ENCODE measurements at regions not wholly inside any gene's neighbourhood (a gene's known extent, or its start where the extent isn't known, plus 50 kb on each side); places are given as distances from the start of the nearest gene placed in this dataset.

- no peaks in the 10 kb centered on the region for H3K9me3 ChIP-seq (ENCODE audit: insufficient read depth, low read depth, low read length)
- H3K27me3 ChIP-seq (ENCODE audit: insufficient read depth, low read length), result no peaks in the 10 kb centered on the region
Measured at GRCh38 chr18:10266334-10266590, 188.2 kb upstream of the APCDD1 start.

GRCh38 chr18:10269261-10269660 lies 185.2 kb upstream of the APCDD1 start:
- Histone ChIP-seq H3K9ac (ENCODE audit: low read depth, low read length) (no peak overlapping the region), H3K4me3 (ENCODE audit: low read length) (no peak overlapping the region), H3K9me3 (ENCODE audit: insufficient read depth, low read depth, low read length) (no peaks in the 10 kb centered on the region), H3K27ac (ENCODE audit: low read length) (no peak overlapping the region), H3K4me1 (ENCODE audit: insufficient read depth, low read length) (no peaks in the 10 kb centered on the region), H3K36me3 (ENCODE audit: insufficient read depth, low read depth, low read length) (no peaks in the 10 kb centered on the region), H3K27me3 (ENCODE audit: insufficient read depth, low read length) (no peaks in the 10 kb centered on the region)

More at GRCh38 chr18:10266334-10266590, 188.2 kb upstream of the APCDD1 start:
- H3K36me3 ChIP-seq (ENCODE audit: insufficient read depth, low read depth, low read length), result no peaks in the 10 kb centered on the region
- no peak overlapping the region for H3K4me3 ChIP-seq (ENCODE audit: low read length)
- H3K4me1 ChIP-seq (ENCODE audit: insufficient read depth, low read length), result no peaks in the 10 kb centered on the region
- H3K9ac ChIP-seq (ENCODE audit: low read depth, low read length), result no peak overlapping the region
- H3K27ac ChIP-seq (ENCODE audit: low read length), result no peak overlapping the region

- H3K9me3 ChIP-seq (ENCODE audit: insufficient read depth, low read depth, low read length), result no peaks in the 10 kb centered on the region
- no peak overlapping the region for H3K9ac ChIP-seq (ENCODE audit: low read depth, low read length)
- no peaks in the 10 kb centered on the region for H3K4me1 ChIP-seq (ENCODE audit: insufficient read depth, low read length)
- H3K27me3 ChIP-seq (ENCODE audit: insufficient read depth, low read length), result no peaks in the 10 kb centered on the region
- H3K4me3 ChIP-seq (ENCODE audit: low read length), result no peak overlapping the region
- H3K27ac ChIP-seq (ENCODE audit: low read length), result no peak overlapping the region
- no peaks in the 10 kb centered on the region for H3K36me3 ChIP-seq (ENCODE audit: insufficient read depth, low read depth, low read length)
Measured at GRCh38 chr18:10270151-10270571, 184.3 kb upstream of the APCDD1 start.

- Histone ChIP-seq H3K27me3 (ENCODE audit: insufficient read depth, low read length) (no peaks in the 10 kb centered on the region), H3K36me3 (ENCODE audit: insufficient read depth, low read depth, low read length) (no peaks in the 10 kb centered on the region), H3K9ac (ENCODE audit: low read depth, low read length) (no peak overlapping the region), H3K9me3 (ENCODE audit: insufficient read depth, low read depth, low read length) (no peaks in the 10 kb centered on the region), H3K4me1 (ENCODE audit: insufficient read depth, low read length) (no peaks in the 10 kb centered on the region), H3K4me3 (ENCODE audit: low read length) (no peak overlapping the region), H3K27ac (ENCODE audit: low read length) (no peak overlapping the region)
Measured at GRCh38 chr18:10271481-10271880, 183.0 kb upstream of the APCDD1 start.

GRCh38 chr18:10274301-10274700 lies 180.1 kb upstream of the APCDD1 start:
- H3K4me1 ChIP-seq (ENCODE audit: insufficient read depth, low read length), result no peaks in the 10 kb centered on the region
- no peak overlapping the region for H3K9ac ChIP-seq (ENCODE audit: low read depth, low read length)
- H3K4me3 ChIP-seq (ENCODE audit: low read length), result no peak overlapping the region
- no peak overlapping the region for H3K27ac ChIP-seq (ENCODE audit: low read length)
- H3K36me3 ChIP-seq (ENCODE audit: insufficient read depth, low read depth, low read length), result no peaks in the 10 kb centered on the region
- H3K9me3 ChIP-seq (ENCODE audit: insufficient read depth, low read depth, low read length), result no peaks in the 10 kb centered on the region
- H3K27me3 ChIP-seq (ENCODE audit: insufficient read depth, low read length), result no peaks in the 10 kb centered on the region

GRCh38 chr18:10275486-10275885 lies 178.9 kb upstream of the APCDD1 start:
- Histone ChIP-seq H3K9ac (ENCODE audit: low read depth, low read length) (no peak overlapping the region), H3K4me3 (ENCODE audit: low read length) (no peak overlapping the region), H3K9me3 (ENCODE audit: insufficient read depth, low read depth, low read length) (no peaks in the 10 kb centered on the region), H3K4me1 (ENCODE audit: insufficient read depth, low read length) (no peaks in the 10 kb centered on the region), H3K36me3 (ENCODE audit: insufficient read depth, low read depth, low read length) (no peaks in the 10 kb centered on the region), H3K27ac (ENCODE audit: low read length) (no peak overlapping the region), H3K27me3 (ENCODE audit: insufficient read depth, low read length) (no peaks in the 10 kb centered on the region)

- H3K4me3 ChIP-seq (ENCODE audit: low read length), result no peak overlapping the region
- no peaks in the 10 kb centered on the region for H3K9me3 ChIP-seq (ENCODE audit: insufficient read depth, low read depth, low read length)
- H3K27ac ChIP-seq (ENCODE audit: low read length), result no peak overlapping the region
- H3K9ac ChIP-seq (ENCODE audit: low read depth, low read length), result no peak overlapping the region
- no peaks in the 10 kb centered on the region for H3K27me3 ChIP-seq (ENCODE audit: insufficient read depth, low read length)
- no peaks in the 10 kb centered on the region for H3K36me3 ChIP-seq (ENCODE audit: insufficient read depth, low read depth, low read length)
- no peaks in the 10 kb centered on the region for H3K4me1 ChIP-seq (ENCODE audit: insufficient read depth, low read length)
Measured at GRCh38 chr18:10278265-10278664, 176.2 kb upstream of the APCDD1 start.

- H3K9ac ChIP-seq (ENCODE audit: low read depth, low read length), result no peak overlapping the region
- H3K4me3 ChIP-seq (ENCODE audit: low read length), result no peak overlapping the region
- no peaks in the 10 kb centered on the region for H3K27me3 ChIP-seq (ENCODE audit: insufficient read depth, low read length)
- H3K27ac ChIP-seq (ENCODE audit: low read length), result no peak overlapping the region
- H3K9me3 ChIP-seq (ENCODE audit: insufficient read depth, low read depth, low read length), result no peaks in the 10 kb centered on the region
- no peaks in the 10 kb centered on the region for H3K36me3 ChIP-seq (ENCODE audit: insufficient read depth, low read depth, low read length)
- H3K4me1 ChIP-seq (ENCODE audit: insufficient read depth, low read length), result no peaks in the 10 kb centered on the region
Measured at GRCh38 chr18:10279471-10279870, 175.0 kb upstream of the APCDD1 start.

GRCh38 chr18:10279905-10280644 lies 174.4 kb upstream of the APCDD1 start:
- Histone ChIP-seq H3K36me3 (ENCODE audit: insufficient read depth, low read depth, low read length) (no peaks in the 10 kb centered on the region), H3K4me1 (ENCODE audit: insufficient read depth, low read length) (no peaks in the 10 kb centered on the region), H3K27me3 (ENCODE audit: insufficient read depth, low read length) (no peaks in the 10 kb centered on the region), H3K27ac (ENCODE audit: low read length) (no peak overlapping the region), H3K9me3 (ENCODE audit: insufficient read depth, low read depth, low read length) (no peaks in the 10 kb centered on the region), H3K4me3 (ENCODE audit: low read length) (no peak overlapping the region), H3K9ac (ENCODE audit: low read depth, low read length) (no peak overlapping the region)

GRCh38 chr18:10284540-10285282 lies 169.7 kb upstream of the APCDD1 start:
- no peaks in the 10 kb centered on the region for H3K27me3 ChIP-seq (ENCODE audit: insufficient read depth, low read length)
- H3K9me3 ChIP-seq (ENCODE audit: insufficient read depth, low read depth, low read length), result peaks cover 8% of the 10 kb centered on the region
- no peak overlapping the region for H3K9ac ChIP-seq (ENCODE audit: low read depth, low read length)
- no peaks in the 10 kb centered on the region for H3K36me3 ChIP-seq (ENCODE audit: insufficient read depth, low read depth, low read length)
- no peak overlapping the region for H3K27ac ChIP-seq (ENCODE audit: low read length)
- H3K4me1 ChIP-seq (ENCODE audit: insufficient read depth, low read length), result peaks cover 5% of the 10 kb centered on the region; the same call in 1 of the 2 replicates
- no peak overlapping the region for H3K4me3 ChIP-seq (ENCODE audit: low read length)

GRCh38 chr18:10285283-10285640 lies 169.2 kb upstream of the APCDD1 start:
- Histone ChIP-seq H3K27ac (ENCODE audit: low read length) (no peak overlapping the region), H3K27me3 (ENCODE audit: insufficient read depth, low read length) (no peaks in the 10 kb centered on the region), H3K4me1 (ENCODE audit: insufficient read depth, low read length) (peaks cover 5% of the 10 kb centered on the region; the same call in 1 of the 2 replicates), H3K4me3 (ENCODE audit: low read length) (no peak overlapping the region), H3K9ac (ENCODE audit: low read depth, low read length) (no peak overlapping the region), H3K9me3 (ENCODE audit: insufficient read depth, low read depth, low read length) (peaks cover 8% of the 10 kb centered on the region), H3K36me3 (ENCODE audit: insufficient read depth, low read depth, low read length) (no peaks in the 10 kb centered on the region)

GRCh38 chr18:10286580-10287150 lies 167.8 kb upstream of the APCDD1 start:
- Histone ChIP-seq H3K9ac (ENCODE audit: low read depth, low read length) (no peak overlapping the region), H3K36me3 (ENCODE audit: insufficient read depth, low read depth, low read length) (no peaks in the 10 kb centered on the region), H3K27ac (ENCODE audit: low read length) (no peak overlapping the region), H3K27me3 (ENCODE audit: insufficient read depth, low read length) (no peaks in the 10 kb centered on the region), H3K4me3 (ENCODE audit: low read length) (no peak overlapping the region), H3K4me1 (ENCODE audit: insufficient read depth, low read length) (peaks cover 5% of the 10 kb centered on the region; the same call in 1 of the 2 replicates), H3K9me3 (ENCODE audit: insufficient read depth, low read depth, low read length) (peaks cover 8% of the 10 kb centered on the region)

Data from iPS-20b (cell line).